Neural cell (in vitro differentiated cells): ENCODE measurements at regions not wholly inside any gene's neighbourhood (a gene's known extent, or its start where the extent isn't known, plus 50 kb on each side); places are given as distances from the start of the nearest gene placed in this dataset.

Source experiments
- H2AFZ ChIP-seq: fragments of 200-600, 300-800 bp; sonication (generic), shearing (Covaris generic); 2 replicates; pipeline ENCODE4 v1.6.0; 2014; ENCODE audit warnings: low read depth, mild to moderate bottlenecking, antibody characterized with exemption, low read length, moderate library complexity
- H3F3A ChIP-seq: fragments of 200-600 bp; shearing (Covaris generic); 2 replicates; pipeline ENCODE4 v1.6.1; 2016; ENCODE audit warnings: mild to moderate bottlenecking, moderate library complexity, mixed read lengths, antibody characterized with exemption, low read length; ENCODE audit not compliant: insufficient read depth, poor library complexity, severe bottlenecking
- H3K27ac ChIP-seq: fragments of 200-600, 300-800 bp; sonication (generic), shearing (Covaris generic); 2 replicates; pipeline ENCODE4 v1.5.1; 2014; ENCODE audit warnings: mild to moderate bottlenecking, low read length, moderate library complexity
- H3K27me3 ChIP-seq: fragments of 300-800, 200-600 bp; sonication (generic), shearing (Covaris generic); 2 replicates; pipeline ENCODE4 v1.6.0; 2014; ENCODE audit warnings: mild to moderate bottlenecking, low read depth, low read length, moderate library complexity; ENCODE audit not compliant: insufficient read depth
- H3K36me3 ChIP-seq: fragments of 300-800, 200-600 bp; sonication (generic), shearing (Covaris generic); 2 replicates; pipeline ENCODE4 v1.5.1; 2014; ENCODE audit warnings: mild to moderate bottlenecking, antibody characterized with exemption, low read length, moderate library complexity; ENCODE audit not compliant: insufficient read depth
- H3K4me2 ChIP-seq: fragments of 300-800, 200-600 bp; sonication (generic), shearing (Covaris generic); 2 replicates; pipeline ENCODE4 v1.6.0; 2014; ENCODE audit warnings: mild to moderate bottlenecking, low read length
- H3K4me3 ChIP-seq: fragments of 300-800, 200-600 bp; sonication (generic), shearing (Covaris generic); 2 replicates; pipeline ENCODE4 v1.5.1; 2014; ENCODE audit warnings: mild to moderate bottlenecking, low read length, moderate library complexity
- H3K79me2 ChIP-seq: fragments of 200-600 bp; shearing (Covaris generic); replicated peaks from 2 replicates; pipeline ENCODE4 v1.6.0; 2014; ENCODE audit warnings: mild to moderate bottlenecking, low read length, moderate library complexity; ENCODE audit not compliant: insufficient read depth
- H3K9ac ChIP-seq: fragments of 300-800, 200-600 bp; sonication (generic), shearing (Covaris generic); 2 replicates; pipeline ENCODE4 v1.6.1; 2016; ENCODE audit warnings: mild to moderate bottlenecking, low read length, mixed read lengths
- H3K9me2 ChIP-seq: fragments of 200-600 bp; shearing (Covaris generic); 2 replicates; pipeline ENCODE4 v1.6.1; 2016; ENCODE audit warnings: mild to moderate bottlenecking, low read length, mixed read lengths; ENCODE audit not compliant: insufficient read depth
- H3K9me3 ChIP-seq: fragments of 200-600, 300-800 bp; sonication (generic), shearing (Covaris generic); 2 replicates; pipeline ENCODE4 v1.6.1; 2016; ENCODE audit warnings: mild to moderate bottlenecking, mixed run types, low read length, moderate library complexity, mixed read lengths
- H4K20me1 ChIP-seq: fragments of 200-600 bp; shearing (Covaris generic); 2 replicates; pipeline ENCODE4 v1.6.1; 2016; ENCODE audit warnings: mild to moderate bottlenecking, mixed run types; ENCODE audit not compliant: insufficient read depth
- EP300 ChIP-seq: fragments of 450-650 bp; conservative IDR thresholded peaks from 2 replicates; pipeline ENCODE4 v1.6.1; 2014; ENCODE audit warnings: antibody characterized with exemption, mild to moderate bottlenecking, moderate library complexity; ENCODE audit not compliant: poor library complexity, severe bottlenecking
- EZH2 ChIP-seq: fragments of 200-600, 300-800 bp; shearing (Covaris generic), sonication (generic); IDR thresholded peaks from 2 replicates; pipeline ENCODE4 v1.6.1; 2014; ENCODE audit warnings: antibody characterized with exemption, low read length, borderline replicate concordance, mild to moderate bottlenecking; ENCODE audit not compliant: insufficient read depth, poor library complexity, severe bottlenecking
- MXI1 ChIP-seq: fragments of 450-650 bp; conservative IDR thresholded peaks from 2 replicates; pipeline ENCODE4 v1.6.1; 2014; ENCODE audit warnings: antibody characterized with exemption, mild to moderate bottlenecking; ENCODE audit not compliant: poor library complexity, severe bottlenecking
- POLR2AphosphoS5 ChIP-seq: IDR thresholded peaks from 2 replicates; pipeline ENCODE4 v1.6.1; 2012
- RAD21 ChIP-seq: fragments of 450-650 bp; conservative IDR thresholded peaks from 2 replicates; pipeline ENCODE4 v1.6.1; 2014; ENCODE audit warnings: antibody characterized with exemption, mild to moderate bottlenecking, moderate library complexity
- SMC3 ChIP-seq: fragments of 450-650 bp; conservative IDR thresholded peaks from 2 replicates; pipeline ENCODE4 v1.6.1; 2014; ENCODE audit warnings: antibody characterized with exemption, mild to moderate bottlenecking, moderate library complexity; ENCODE audit not compliant: poor library complexity
- TAF1 ChIP-seq: IDR thresholded peaks from 2 replicates; pipeline ENCODE4 v1.6.1; 2012; ENCODE audit warnings: low read depth
- TF ChIP-seq, protein P1 (sequence below): IDR thresholded peaks from 2 replicates; pipeline ENCODE4 v1.6.1; 2012; ENCODE audit warnings: borderline replicate concordance
- TF ChIP-seq, protein P2 (sequence below): fragments of 450-650 bp; IDR thresholded peaks from 2 replicates; pipeline ENCODE4 v1.5.1; 2014; ENCODE audit warnings: antibody characterized with exemption, mild to moderate bottlenecking, moderate library complexity; ENCODE audit not compliant: poor library complexity, severe bottlenecking

DNA sequence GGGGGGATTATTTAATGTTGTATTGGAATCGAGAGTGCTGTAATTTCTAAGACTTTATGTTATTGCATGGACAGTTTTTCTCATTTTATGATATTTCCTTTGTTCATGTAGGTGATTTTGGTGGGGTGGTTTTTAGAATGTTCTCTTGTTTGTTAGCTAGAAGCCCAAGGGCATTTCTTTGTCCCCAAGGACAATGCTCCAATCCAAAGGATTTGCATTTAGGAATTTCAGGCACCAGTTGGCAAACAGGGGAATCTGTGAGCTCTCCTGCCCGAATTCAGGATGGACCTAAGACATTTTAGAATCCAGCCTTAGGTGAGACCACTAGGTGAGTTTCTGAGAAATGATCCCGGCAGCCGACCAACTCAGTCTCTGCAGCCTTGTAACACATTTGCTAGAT is 324.9 kb downstream of the KCNRG start:
- no peak overlapping the region for H3K27ac ChIP-seq
- H3K9me2 ChIP-seq: no peaks in the 10 kb centered on the region
- no peak overlapping the region for H3K4me2 ChIP-seq
- H3K4me3 ChIP-seq: no peak overlapping the region
- no peak overlapping the region for H2AFZ ChIP-seq
- H4K20me1 ChIP-seq: no peaks in the 10 kb centered on the region
- TF ChIP-seq, protein P1, sequence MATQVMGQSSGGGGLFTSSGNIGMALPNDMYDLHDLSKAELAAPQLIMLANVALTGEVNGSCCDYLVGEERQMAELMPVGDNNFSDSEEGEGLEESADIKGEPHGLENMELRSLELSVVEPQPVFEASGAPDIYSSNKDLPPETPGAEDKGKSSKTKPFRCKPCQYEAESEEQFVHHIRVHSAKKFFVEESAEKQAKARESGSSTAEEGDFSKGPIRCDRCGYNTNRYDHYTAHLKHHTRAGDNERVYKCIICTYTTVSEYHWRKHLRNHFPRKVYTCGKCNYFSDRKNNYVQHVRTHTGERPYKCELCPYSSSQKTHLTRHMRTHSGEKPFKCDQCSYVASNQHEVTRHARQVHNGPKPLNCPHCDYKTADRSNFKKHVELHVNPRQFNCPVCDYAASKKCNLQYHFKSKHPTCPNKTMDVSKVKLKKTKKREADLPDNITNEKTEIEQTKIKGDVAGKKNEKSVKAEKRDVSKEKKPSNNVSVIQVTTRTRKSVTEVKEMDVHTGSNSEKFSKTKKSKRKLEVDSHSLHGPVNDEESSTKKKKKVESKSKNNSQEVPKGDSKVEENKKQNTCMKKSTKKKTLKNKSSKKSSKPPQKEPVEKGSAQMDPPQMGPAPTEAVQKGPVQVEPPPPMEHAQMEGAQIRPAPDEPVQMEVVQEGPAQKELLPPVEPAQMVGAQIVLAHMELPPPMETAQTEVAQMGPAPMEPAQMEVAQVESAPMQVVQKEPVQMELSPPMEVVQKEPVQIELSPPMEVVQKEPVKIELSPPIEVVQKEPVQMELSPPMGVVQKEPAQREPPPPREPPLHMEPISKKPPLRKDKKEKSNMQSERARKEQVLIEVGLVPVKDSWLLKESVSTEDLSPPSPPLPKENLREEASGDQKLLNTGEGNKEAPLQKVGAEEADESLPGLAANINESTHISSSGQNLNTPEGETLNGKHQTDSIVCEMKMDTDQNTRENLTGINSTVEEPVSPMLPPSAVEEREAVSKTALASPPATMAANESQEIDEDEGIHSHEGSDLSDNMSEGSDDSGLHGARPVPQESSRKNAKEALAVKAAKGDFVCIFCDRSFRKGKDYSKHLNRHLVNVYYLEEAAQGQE: no peak
- TF ChIP-seq POLR2AphosphoS5 (no peak), TAF1 (no peak), SMC3 (no peak), RAD21 (no peak)
- TF ChIP-seq, protein P2, sequence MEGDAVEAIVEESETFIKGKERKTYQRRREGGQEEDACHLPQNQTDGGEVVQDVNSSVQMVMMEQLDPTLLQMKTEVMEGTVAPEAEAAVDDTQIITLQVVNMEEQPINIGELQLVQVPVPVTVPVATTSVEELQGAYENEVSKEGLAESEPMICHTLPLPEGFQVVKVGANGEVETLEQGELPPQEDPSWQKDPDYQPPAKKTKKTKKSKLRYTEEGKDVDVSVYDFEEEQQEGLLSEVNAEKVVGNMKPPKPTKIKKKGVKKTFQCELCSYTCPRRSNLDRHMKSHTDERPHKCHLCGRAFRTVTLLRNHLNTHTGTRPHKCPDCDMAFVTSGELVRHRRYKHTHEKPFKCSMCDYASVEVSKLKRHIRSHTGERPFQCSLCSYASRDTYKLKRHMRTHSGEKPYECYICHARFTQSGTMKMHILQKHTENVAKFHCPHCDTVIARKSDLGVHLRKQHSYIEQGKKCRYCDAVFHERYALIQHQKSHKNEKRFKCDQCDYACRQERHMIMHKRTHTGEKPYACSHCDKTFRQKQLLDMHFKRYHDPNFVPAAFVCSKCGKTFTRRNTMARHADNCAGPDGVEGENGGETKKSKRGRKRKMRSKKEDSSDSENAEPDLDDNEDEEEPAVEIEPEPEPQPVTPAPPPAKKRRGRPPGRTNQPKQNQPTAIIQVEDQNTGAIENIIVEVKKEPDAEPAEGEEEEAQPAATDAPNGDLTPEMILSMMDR: no peak
- no peaks in the 10 kb centered on the region for H3K9me3 ChIP-seq
- H3K27me3 ChIP-seq: no peaks in the 10 kb centered on the region
- H3K79me2 ChIP-seq: no peaks in the 10 kb centered on the region
- no peaks in the 10 kb centered on the region for H3F3A ChIP-seq
- H3K9ac ChIP-seq: no peak overlapping the region
- H3K36me3 ChIP-seq: no peaks in the 10 kb centered on the region

DNA sequence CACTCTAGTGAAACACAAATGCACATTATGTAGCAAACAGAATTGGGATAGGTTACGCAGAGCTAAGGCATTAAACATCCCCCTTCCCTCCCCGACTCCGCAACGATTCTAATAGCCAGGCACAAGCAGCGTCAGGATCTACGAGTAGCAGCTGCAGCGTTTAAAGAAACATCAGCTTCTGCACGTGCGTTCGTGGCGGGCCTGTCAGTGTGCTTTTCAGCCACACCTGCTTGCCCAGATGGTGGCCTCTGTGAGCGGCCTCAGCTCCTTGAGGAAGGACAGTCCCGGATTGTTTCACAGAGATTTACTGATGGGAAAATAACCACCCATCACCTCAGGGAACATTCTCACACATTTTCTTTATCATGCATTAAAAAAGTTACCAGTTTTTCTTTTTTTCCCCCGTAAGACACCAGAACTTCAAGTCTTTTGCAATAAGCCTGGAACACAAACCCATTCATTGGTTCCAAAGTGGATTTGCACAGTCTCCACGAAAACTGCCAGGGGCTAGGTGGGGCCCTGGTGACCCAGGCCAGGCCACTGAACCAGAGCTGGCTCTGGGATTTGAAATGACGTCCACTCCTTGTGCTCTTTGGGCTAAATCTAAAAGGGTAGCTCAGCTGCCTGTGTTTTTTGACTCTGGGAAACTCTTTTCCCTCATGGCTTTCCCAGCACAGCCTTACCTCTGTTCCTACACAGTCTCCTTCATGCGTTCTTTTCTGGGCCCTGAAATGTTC is 325.5 kb downstream of the KCNRG start:
- TF ChIP-seq RAD21 (no peak), TAF1 (no peak), EZH2 (no peak), MXI1 (no peak), EP300 (no peak)
- TF ChIP-seq, protein P1: no peak
- no peaks in the 10 kb centered on the region for H3F3A ChIP-seq
- H3K79me2 ChIP-seq: no peaks in the 10 kb centered on the region
- H3K9me3 ChIP-seq: no peaks in the 10 kb centered on the region
- H4K20me1 ChIP-seq: no peaks in the 10 kb centered on the region
- no peaks in the 10 kb centered on the region for H3K36me3 ChIP-seq
- H3K9ac ChIP-seq: no peak overlapping the region
- H3K4me2 ChIP-seq: no peak overlapping the region
- H3K27me3 ChIP-seq: no peaks in the 10 kb centered on the region
- no peak overlapping the region for H3K27ac ChIP-seq
- no peak overlapping the region for H3K4me3 ChIP-seq
- H3K9me2 ChIP-seq: no peaks in the 10 kb centered on the region
- H2AFZ ChIP-seq: no peak overlapping the region
